GM20000 (cell line): ENCODE measurements at regions not wholly inside any gene's neighbourhood (a gene's known extent, or its start where the extent isn't known, plus 50 kb on each side); places are given as distances from the start of the nearest gene placed in this dataset.
"Not testable (repeated sequence)": the region's sequence is repeated elsewhere in the genome, so short reads cannot be mapped to it uniquely, and the experiment has no call there.

Experiments
- DNase-seq: peaks from one replicate; pipeline ENCODE4 v3.0.0; 2012; ENCODE audit warnings: low spot score
- CTCF ChIP-seq: IDR thresholded peaks from 2 replicates; pipeline ENCODE4 v1.5.1; 2012; ENCODE audit warnings: mild to moderate bottlenecking, control low read depth; ENCODE audit errors: extremely low read depth, missing control alignments

DNA sequence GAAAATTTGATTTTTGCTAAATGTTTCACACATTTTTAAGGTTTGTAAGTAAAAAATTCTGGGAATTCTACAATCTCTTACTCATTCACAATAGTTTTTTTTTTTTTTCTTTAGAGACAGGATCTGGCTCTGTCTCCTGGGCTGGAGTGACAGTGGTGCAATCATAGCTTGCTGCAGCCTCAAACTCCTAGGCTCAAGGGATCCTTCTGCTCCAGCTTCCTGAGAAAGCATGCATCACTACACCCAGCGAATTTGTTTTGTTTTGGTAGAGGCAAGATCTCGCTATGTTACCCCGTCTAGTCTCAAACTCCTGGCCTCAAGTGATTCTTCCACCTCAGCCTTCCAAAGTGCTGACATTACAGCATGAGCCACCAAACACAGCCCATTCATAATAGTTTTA is 232.8 kb downstream of the GJA1 start:
- TF ChIP-seq CTCF = no peak
- DNase-seq = no peak

DNA sequence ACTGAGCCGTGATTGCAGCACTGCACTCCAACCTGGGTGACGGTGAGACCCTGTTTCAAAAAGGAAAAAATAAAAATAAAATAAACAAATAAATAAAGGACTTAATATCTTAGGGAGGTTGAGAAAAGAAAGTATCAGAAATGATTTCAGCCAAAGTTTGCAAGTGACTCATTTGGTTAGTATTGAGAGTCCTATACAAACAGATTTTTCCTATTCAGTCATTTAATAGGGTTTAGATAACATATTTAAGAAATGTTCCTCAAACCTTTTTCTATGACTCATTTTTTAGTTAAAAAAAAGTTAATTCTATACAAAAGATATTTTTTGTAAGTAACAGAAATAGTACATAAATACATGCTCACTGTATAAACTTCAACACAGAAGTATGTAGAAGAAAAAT is 235.1 kb downstream of the GJA1 start:
- DNase-seq = no peak
- no peak for TF ChIP-seq CTCF

GRCh38 chr6:121677571-121677970 is 242.1 kb downstream of the GJA1 start:
- TF ChIP-seq CTCF = no peak
- no peak for DNase-seq

DNA sequence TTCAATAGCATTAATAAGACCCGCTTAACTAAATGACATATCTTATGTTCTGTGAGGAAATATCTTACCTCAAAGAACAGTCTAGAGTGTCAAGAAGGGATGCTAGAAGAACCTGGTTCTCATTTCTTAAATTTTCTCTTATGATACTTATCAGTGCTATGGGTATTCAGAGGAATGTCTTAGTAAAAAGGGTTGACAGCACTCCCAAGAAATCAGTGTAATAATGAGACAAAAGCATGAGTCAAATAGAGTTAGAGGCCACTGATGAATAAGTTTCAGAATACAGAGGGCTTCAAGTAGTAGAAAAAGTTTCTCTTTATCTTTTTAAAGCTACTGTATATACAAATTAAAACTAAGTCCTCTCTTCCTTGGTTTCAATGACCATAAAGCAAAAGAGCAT is 242.8 kb downstream of the GJA1 start:
- no peak for TF ChIP-seq CTCF
- DNase-seq = no peak

DNA sequence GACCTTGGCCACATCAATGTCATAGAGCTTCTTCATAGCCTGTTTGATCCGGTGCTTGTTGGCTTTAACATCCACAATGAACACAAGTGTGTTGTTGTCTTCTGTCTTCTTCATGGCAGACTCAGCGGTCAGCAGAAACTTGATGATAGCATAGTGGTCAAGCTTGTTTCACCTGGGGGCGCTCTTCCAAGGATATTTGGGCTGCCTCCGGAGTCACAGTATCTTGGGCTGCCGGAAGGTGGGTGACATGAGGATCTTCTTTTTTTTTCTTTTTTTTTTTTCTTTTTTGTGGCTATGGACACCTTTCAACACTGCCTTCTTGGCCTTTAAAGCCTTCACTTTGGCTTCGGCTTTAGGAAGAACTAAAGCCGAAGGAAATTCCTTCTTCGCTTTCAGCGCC is 244.6 kb downstream of the GJA1 start:
- TF ChIP-seq CTCF = no peak
- DNase-seq = no peak

- TF ChIP-seq CTCF = no peak
Measured at GRCh38 chr6:121682666-121683065, 247.2 kb downstream of the GJA1 start.

GRCh38 chr6:121685806-121686205 is 250.4 kb downstream of the GJA1 start:
- not testable (repeated sequence) for DNase-seq

More at GRCh38 chr6:121682666-121683065, 247.2 kb downstream of the GJA1 start:
- DNase-seq = no peak

- no peak for TF ChIP-seq CTCF
- DNase-seq = no peak
Measured at GRCh38 chr6:121686611-121687023, 251.2 kb downstream of the GJA1 start.
